IPS-18c (cell line): ENCODE measurements at regions not wholly inside any gene's neighbourhood (a gene's known extent, or its start where the extent isn't known, plus 50 kb on each side); places are given as distances from the start of the nearest gene placed in this dataset.

Source experiments
- H3K4me3 ChIP-seq: 2 replicates; pipeline ENCODE4 v1.7.0; 2013; ENCODE audit warnings: low read depth, mild to moderate bottlenecking, low read length, moderate library complexity; ENCODE audit not compliant: insufficient read depth
- H3K9me3 ChIP-seq: one replicate; pipeline ENCODE4 v1.6.1; 2013; ENCODE audit warnings: mild to moderate bottlenecking, low read length, moderate library complexity; ENCODE audit not compliant: control insufficient read depth, insufficient read depth

DNA sequence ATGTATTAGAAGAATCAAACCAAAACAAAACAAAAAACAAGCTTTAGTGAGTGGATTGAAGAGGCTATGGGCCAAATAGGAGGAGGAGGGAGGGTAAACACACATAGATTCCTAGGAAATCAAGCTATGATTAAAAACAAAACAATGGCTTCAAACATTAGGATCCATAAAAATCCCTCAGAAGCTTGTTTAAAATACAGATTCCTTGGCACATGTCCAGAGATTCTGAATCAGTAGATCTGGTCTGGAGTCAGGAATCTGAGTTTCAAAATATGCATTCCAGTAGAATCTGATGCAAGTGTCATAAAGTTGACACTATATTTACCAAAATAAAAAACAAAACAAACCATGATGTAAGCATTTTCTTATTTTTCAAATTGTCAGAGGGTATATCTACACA lies 692.8 kb upstream of the SGCG start:
- no peak overlapping the region for H3K4me3 ChIP-seq
- H3K9me3 ChIP-seq = no peaks in the 10 kb centered on the region

DNA sequence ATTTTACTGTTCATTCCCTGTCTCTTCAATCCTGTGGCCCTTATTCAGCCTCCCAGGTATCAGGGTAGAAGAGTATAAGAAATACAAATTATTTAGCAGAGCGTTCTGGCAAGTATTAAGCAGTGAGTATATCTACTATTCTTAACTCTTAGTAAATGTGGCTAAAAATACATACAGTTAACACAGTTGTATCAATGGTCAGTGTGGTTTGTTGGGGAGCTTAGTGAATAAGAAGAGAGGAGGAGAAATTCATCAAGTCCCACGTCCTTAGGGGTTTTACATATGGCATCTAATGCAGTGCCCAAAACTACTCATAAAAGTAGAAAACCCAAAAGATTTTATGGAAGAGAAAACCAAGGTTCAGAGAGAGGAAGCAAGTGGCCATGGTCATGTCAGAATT lies 691.0 kb upstream of the SGCG start:
- Histone ChIP-seq H3K4me3 (no peak overlapping the region), H3K9me3 (no peaks in the 10 kb centered on the region)

DNA sequence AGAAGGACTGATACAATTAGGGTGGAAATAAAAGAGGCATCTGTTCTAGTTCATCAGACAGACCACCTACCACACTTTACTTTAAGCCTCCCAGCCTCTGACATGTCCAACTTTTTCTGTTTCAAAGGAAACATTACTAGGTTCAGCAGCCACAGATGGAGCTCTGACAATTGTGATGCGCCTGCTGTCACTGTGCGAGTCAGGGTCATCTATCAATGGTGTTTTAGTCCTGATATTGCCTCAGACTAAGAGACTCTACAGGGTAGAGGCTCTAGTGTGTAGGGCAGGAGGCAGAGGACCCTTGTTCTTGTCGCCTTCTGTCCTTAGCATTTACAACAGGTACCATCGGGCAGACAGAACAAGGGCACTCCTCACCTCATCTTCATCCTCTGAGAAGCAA lies 685.0 kb upstream of the SGCG start:
- no peak overlapping the region for H3K4me3 ChIP-seq
- H3K9me3 ChIP-seq = no peaks in the 10 kb centered on the region

DNA sequence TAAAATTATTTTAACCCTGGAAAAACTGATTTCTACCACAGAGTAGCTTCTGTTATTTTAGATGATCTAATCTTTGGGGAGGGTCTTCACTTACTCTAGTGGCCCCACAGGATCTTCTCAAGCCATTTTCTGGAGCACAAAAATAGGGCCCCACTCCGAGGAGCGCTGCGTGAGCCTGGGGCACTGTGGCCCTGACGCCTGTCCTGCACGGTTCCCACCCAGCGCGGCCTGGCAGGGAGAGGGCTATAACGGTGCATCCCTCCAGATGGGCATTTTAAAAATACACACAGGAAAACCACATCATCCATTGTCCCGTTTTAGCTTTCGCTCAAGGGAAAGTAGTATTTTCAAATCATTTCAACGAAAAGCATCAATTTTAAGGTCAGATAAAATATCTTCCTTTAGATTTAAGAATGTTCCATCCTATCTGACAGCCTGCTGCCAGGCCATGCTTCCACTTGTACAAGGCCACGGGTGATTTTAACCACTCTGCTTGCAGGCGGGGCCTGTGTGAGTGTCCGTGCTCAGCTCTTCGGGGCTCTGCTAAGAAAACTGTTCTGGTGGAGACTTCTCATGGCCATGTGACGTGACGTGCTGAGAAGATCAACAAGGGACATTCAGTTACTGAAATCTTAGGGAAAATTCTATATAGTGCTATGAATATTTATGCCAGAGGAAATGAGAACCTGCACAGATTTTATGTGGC lies 683.8 kb upstream of the SGCG start:
- Histone ChIP-seq H3K9me3 (no peaks in the 10 kb centered on the region), H3K4me3 (no peak overlapping the region)

DNA sequence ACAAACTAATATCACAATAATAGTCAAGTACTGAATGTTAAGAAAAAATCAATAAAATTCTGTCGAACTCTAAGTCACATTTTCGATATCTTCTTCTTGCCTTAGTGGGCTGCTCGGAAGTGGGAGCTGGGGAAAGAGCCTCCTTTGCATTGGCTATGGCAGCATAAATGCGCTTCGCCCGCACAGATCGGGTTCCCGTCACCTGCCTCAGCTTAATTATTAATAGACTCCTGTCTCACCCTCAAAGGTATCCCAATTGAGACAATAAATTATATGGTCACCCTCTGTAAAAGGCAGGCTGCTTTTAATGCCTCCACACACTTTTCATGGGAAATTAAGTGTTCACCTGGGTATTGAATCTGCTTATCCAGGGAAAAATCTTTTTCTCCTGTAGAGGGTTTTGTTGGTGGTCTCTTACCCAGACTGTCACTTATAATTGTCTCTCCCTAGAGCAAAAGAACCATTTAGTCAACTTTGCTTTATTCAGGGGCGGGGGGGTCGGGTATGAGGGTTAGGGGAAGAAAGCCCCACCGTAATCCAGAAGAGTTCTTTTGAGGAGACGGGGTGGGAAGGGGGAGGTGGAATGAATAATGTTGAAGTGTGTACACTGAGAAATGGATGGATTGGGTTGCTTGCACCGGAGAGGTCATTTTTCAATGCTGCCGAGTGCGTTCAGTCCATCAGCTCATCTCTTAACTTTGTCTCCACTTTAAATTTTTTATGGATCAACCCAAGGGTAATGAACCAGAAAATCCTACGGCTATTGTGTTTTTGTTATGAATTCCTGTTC lies 682.6 kb upstream of the SGCG start:
- Histone ChIP-seq H3K4me3 (no peak overlapping the region), H3K9me3 (no peaks in the 10 kb centered on the region)

DNA sequence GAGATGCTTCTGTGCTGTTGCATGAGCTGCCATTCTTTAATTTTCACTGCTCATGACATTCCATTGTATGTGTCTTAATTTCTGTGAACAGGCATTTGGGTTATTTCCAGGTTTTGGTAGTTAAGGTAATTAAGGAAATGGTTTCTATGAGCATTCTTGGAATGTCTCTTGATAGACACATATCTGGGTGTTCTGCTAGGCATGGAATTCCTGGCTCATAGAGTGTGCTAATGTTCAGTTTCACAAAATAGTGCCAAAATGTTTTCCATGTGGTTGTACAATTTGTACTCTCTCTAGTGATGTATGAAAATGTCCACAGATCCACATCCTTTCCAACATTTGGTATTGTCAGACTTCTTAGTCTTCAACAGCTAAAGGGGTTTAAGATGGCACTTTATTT lies 680.9 kb upstream of the SGCG start:
- H3K4me3 ChIP-seq = no peak overlapping the region
- no peaks in the 10 kb centered on the region for H3K9me3 ChIP-seq

DNA sequence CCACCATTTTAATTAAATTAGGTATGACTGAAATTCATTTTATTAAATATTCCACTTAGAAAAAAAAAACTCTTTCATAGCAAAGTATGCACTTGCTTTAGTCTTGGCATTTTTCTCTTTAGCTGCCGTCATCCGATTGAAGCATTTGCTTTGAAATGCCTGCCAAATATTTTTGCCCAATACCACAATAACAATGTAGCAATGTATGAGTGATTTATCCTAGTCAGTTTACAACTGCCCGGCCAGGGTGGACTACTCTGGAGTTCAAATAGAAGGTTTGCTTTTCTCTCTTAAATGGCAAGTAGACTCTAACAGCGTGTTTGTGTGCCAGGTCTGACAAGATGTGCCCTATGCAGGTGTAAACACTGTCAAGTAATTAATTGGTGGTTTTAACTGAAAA lies 675.3 kb upstream of the SGCG start:
- no peak overlapping the region for H3K4me3 ChIP-seq

DNA sequence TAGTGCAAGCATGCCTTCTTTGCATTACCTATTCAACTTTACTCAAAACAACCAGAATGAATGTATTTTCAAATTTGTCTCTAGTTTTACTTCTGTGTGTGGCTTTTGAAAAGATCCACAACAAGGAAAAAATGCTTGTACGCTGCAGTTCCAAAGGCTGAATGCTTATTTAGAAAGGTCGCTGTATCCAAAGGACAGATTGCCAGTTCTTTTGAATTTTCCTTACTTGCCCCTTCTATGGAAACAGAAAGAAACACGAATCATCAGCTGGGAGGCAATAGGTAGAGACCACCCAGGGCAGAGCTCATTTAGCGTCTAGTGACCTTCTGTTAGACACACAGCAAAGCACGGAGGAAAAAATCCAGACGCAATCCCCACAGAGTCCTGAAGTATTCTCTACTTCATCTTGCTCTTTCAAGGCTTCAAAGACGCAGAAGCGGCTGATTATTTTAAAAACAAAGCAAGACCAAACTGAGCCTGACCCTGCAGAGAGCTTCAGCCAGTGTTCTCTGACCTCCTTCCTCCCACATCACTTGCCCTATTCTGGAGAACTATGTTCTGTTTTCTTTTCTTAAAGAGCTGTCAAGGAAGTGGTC lies 674.6 kb upstream of the SGCG start:
- no peak overlapping the region for H3K4me3 ChIP-seq
- H3K9me3 ChIP-seq = no peaks in the 10 kb centered on the region

More for the DNA sequence above, 675.3 kb upstream of the SGCG start:
- no peaks in the 10 kb centered on the region for H3K9me3 ChIP-seq

DNA sequence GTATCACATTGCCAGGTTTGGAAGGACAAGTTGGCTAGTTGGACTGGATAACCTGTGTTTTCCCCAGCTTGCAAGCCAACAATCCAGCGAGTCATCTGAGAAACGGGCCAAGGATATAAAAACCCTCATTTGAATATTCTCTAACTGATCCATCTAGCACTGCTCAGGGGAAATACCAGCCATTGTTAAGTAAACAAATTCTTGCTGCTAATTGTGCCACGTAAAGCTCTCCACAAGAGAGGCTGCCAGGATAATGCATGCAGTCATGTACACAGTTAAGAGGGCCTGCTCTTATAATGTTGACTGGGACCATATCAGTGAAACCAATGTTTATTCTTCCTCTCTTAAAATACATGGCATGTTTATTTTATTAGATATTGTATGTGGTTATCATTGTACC lies 663.2 kb upstream of the SGCG start:
- Histone ChIP-seq H3K9me3 (no peaks in the 10 kb centered on the region), H3K4me3 (no peak overlapping the region)

DNA sequence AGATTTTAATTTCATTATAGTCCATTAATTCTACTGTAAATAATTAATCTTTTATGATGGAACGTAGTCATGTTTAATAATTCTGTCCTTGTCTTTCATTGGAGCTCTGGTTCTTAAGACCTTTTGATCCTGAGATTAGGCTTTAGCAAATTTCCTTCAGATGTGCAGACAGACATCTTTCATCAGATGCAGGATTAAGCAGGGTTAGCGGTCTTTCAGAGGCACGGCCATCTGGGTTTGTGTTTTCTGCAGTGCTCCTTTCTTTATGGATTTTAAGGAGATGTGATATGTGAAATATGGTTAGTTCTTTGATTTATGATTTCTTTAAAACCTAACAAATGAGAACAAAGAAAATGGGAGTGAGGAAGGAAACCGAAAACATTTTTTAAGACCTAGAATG lies 643.9 kb upstream of the SGCG start:
- Histone ChIP-seq H3K9me3 (no peaks in the 10 kb centered on the region), H3K4me3 (no peak overlapping the region)

DNA sequence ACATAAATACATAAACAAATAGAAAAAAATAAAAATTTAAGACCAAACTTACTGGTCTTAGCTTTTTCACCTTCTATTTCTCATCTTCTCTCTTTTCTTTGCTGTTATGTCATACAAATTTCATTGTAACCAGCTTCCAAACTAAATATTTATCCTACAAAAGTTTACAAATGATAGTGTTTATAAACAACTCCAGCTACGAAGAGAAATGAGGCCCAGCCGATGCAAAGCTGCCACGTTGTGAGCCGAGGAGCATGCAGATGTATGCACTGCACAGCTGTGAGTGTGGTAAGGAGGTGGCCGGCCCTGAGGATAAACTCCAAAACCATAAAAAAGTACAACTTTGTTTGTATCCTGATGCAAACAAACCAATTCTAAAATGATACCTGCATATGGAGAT lies 642.4 kb upstream of the SGCG start:
- H3K4me3 ChIP-seq = no peak overlapping the region
- no peaks in the 10 kb centered on the region for H3K9me3 ChIP-seq

DNA sequence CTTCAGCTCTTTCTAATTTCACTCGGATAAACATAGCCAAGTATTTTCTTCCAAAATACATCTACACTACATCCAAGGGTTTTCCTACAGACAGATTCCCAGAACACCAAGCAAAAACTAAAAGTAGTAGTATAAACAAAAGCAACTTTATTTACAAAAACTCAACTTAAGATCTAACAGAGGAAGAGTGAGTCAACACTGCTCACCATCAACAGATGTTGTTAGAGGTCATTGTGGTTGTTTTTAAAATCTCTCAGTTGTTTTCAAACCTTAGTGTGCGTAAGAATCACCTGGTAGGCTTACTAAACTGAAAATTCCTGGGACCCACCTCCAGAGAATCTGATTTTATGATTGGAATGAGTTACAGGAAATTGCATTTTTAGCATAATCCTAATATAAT lies 631.7 kb upstream of the SGCG start:
- H3K9me3 ChIP-seq = no peaks in the 10 kb centered on the region
- no peak overlapping the region for H3K4me3 ChIP-seq

DNA sequence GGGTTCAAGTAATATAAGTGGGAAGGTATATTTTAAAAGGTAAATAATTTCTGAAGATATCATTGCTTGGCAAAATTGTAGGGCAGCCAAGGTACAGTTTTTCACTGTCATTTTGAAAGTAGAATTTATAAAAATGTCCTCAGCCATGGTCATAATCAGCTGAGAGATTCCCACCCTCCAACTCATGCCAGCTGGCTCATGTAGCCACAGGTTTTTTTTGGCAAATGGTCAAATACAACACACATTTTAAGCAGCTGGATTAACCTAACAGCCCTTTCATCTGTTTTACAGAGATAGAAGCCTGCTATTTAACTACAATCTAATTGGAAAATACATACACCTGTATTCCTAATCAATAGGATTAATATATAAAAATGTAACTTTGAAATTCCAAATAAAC lies 619.2 kb upstream of the SGCG start:
- H3K9me3 ChIP-seq = no peaks in the 10 kb centered on the region
- no peak overlapping the region for H3K4me3 ChIP-seq

DNA sequence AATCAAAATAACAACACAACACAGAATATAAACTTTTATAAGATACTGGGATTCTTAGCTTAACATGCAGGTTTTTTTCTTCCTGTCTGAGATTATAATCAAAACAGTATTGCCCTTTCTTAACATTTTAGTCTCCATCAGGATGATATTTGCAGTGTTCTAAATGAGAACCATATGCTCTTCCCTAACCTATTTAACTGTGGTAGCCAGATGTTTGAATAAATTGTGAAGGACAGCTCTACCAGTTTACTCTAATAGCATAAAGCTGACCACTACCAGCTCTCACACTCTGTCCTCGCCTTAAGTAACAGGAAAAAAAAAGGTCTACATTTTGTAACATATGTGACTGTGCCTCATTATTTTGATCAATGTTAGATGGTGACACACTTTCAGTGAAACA lies 618.7 kb upstream of the SGCG start:
- no peak overlapping the region for H3K4me3 ChIP-seq
- H3K9me3 ChIP-seq = no peaks in the 10 kb centered on the region

DNA sequence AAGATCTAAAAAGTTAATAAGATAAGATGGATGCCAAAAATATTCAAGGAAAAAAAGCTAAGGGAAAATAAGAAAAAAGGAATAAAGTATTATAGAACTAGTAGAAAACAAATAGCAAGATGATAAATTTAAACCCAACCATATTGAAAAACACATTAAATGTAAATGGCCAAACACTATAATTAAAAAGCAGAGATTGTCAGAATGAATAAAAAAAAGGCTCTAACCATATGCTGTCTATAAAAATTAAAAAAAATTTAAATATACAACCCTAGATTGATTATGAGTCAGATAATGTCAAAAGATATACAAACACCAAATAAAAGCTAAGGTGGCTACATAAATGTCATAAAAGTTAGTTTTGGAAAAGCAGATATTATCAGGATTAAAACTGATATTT lies 617.5 kb upstream of the SGCG start:
- no peak overlapping the region for H3K4me3 ChIP-seq
- no peaks in the 10 kb centered on the region for H3K9me3 ChIP-seq

DNA sequence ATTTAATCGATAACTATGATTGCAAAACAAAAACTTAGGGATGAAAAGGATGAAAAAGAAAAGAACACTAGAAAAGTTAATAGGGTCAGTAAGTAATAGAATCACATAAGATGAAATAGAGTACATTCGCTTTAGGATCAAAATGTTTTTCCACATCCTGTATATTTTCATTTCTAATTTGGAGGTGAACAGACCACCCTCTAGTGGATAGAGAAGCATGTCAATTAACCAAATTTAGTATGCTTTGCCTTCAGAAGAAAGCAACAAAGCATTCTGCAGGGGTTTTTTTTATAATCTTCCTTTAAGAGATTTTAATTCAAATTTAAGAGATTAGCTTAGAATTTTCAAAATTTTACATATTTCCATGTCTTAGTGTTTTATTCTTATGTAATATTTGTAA lies 611.0 kb upstream of the SGCG start:
- no peak overlapping the region for H3K4me3 ChIP-seq
- H3K9me3 ChIP-seq = no peaks in the 10 kb centered on the region

DNA sequence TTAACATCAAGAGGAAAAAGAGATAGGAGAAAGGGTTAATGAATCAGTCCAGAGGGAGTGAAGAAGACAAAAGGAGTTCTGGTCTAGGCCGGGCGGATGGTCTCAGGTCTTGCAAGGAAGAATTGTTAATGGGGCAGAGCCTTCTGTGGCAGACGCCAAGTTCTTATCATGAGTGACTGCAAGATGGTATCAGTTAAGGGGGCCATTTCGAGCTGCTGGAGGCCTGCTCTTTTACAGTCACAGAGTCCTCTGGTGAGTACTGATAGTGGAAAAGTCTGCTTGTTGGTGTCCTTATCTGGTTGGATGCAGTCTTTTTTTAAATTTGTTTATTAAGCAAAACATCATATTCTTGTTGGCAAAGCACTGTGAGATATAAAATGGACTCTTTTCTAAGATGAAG lies 590.9 kb upstream of the SGCG start:
- Histone ChIP-seq H3K4me3 (no peak overlapping the region), H3K9me3 (no peaks in the 10 kb centered on the region)

DNA sequence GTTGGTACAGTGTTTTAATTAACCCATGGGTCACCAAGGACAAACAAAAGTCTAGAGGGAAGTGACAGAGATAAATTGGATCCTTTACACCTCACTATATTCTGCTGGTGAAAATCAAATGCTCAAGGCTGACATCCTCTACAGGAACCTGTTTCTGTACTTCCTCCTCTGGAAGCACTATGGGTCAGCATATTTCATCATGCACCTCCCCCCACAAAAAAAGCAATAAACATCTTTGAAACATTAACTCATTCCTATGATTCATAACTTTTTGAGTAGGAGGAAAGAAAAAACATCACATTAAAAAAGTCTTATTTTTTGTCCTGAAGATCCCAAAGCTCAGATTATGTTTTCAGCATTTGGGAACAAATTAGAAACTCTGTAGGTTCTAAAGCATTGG lies 588.3 kb upstream of the SGCG start:
- no peak overlapping the region for H3K4me3 ChIP-seq
- H3K9me3 ChIP-seq = no peaks in the 10 kb centered on the region
